Endometrial microvascular endothelial cells (primary cell): ENCODE measurements at regions not wholly inside any gene's neighbourhood (a gene's known extent, or its start where the extent isn't known, plus 50 kb on each side); places are given as distances from the start of the nearest gene placed in this dataset.
"Not testable (repeated sequence)": the region's sequence is repeated elsewhere in the genome, so short reads cannot be mapped to it uniquely, and the experiment has no call there.

Experiments used
- in situ Hi-C: cut with HindIII; loops from 2 replicates; pipeline ENCODE4 v1.10.0; 2017; ENCODE audit warnings: low sequenced_read_pairs, low pct_unique_long_range_greater_than_20kb; ENCODE audit errors: inconsistent ontology term

- in situ Hi-C loops, result no loop called here
Measured at GRCh38 chr11:15300341-15300740, 185.6 kb downstream of the INSC start.

GRCh38 chr11:15307619-15308024 lies 192.9 kb downstream of the INSC start:
- in situ Hi-C loops, result no loop called here

- in situ Hi-C loops, result no loop called here
Measured at GRCh38 chr11:15308840-15309239, 194.1 kb downstream of the INSC start.

DNA sequence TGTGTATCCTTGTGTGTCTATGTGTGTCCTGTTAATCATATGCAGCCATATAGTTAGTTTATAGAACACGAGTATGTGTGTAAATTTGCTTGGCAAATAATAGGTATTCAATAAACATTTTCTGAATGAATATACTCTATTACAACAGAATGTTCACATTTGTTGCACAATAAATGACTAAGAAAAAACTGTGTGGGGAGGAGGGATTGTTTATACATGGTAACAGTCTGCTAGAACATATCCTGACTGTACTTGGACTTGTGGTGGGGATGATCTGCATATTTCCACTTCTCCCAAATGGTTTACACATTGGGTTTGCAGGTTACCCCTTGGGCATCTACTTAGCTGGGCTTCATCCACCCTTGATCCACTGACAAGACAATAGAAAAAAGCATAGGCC lies 194.6 kb downstream of the INSC start:
- in situ Hi-C loops, result no loop called here

- in situ Hi-C loops, result no loop called here
Measured at GRCh38 chr11:15313862-15314261, 199.1 kb downstream of the INSC start.

GRCh38 chr11:15318814-15319213 lies 204.1 kb downstream of the INSC start:
- in situ Hi-C loops, result no loop called here

DNA sequence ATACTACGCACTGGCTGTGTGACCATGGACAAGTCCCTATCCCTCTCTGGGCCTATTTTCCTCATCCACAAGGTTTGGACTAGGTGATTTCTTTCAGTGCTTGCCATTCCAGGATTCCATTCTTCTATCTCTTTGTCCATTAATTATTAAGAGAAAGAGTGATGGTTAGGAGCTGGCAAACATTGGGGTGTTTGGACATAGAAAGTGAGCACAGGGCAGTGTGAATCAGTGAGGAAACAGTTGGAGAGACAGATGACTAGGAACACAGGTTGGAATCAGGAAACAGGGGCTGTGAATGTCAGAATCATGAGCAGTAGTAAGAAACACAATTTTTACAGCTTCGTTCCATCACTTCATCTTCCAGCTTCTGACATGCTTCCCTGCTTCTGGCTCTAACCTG lies 211.8 kb downstream of the INSC start:
- in situ Hi-C loops, result no loop called here

DNA sequence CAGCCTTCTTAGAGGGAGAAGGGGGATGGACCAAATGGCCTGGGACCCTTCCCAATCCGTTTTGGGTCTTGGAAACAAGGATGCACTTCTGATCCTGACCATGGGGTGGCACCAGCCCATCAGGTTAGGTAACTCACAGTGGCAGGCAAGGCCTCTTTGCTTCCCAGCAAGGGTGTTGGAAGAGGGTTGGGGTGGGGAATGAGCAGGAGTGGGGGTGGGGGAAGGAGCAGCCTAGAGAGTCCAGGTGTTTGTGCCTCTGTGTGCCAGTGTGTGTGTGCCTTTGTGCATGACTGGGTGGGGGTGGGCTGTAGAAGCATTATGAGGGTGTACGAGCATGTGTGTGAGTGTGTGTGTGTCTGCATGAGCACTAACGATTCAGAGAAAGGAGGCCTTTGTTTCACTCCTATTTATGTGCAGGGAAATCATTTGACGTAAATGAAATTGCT lies 213.1 kb downstream of the INSC start:
- in situ Hi-C loops, result no loop called here

- in situ Hi-C loops, result no loop called here
Measured at GRCh38 chr11:15333407-15333806, 218.7 kb downstream of the INSC start.

DNA sequence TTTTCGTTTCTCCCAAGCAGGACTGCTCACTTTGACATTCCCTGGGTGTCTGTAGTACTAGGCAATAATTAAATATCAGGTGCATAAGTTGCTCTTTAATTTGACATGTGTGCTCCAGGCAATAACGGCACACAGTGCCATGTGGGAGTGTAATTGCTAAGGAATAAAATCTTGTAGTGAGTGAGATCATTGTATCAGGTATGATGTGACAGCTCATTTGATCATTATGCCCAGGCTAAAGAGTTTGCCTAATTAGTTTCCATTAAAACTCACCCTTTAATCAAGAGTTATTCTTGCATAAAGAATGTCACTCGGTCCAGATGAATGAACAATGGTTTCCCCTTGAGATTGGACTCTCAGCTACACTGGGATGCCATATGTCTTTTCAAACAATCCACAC lies 220.0 kb downstream of the INSC start:
- in situ Hi-C loops, result no loop called here

GRCh38 chr11:15336021-15336420 lies 221.3 kb downstream of the INSC start:
- in situ Hi-C loops, result no loop called here

- in situ Hi-C loops, result no loop called here
Measured at GRCh38 chr11:15339302-15339701, 224.6 kb downstream of the INSC start.

GRCh38 chr11:15341587-15341986 lies 226.9 kb downstream of the INSC start:
- in situ Hi-C loops, result no loop called here

- in situ Hi-C loops, result no loop called here
Measured at GRCh38 chr11:15342163-15342562, 227.4 kb downstream of the INSC start.

- in situ Hi-C loops, result no loop called here
Measured at GRCh38 chr11:15346907-15347306, 232.2 kb downstream of the INSC start.

DNA sequence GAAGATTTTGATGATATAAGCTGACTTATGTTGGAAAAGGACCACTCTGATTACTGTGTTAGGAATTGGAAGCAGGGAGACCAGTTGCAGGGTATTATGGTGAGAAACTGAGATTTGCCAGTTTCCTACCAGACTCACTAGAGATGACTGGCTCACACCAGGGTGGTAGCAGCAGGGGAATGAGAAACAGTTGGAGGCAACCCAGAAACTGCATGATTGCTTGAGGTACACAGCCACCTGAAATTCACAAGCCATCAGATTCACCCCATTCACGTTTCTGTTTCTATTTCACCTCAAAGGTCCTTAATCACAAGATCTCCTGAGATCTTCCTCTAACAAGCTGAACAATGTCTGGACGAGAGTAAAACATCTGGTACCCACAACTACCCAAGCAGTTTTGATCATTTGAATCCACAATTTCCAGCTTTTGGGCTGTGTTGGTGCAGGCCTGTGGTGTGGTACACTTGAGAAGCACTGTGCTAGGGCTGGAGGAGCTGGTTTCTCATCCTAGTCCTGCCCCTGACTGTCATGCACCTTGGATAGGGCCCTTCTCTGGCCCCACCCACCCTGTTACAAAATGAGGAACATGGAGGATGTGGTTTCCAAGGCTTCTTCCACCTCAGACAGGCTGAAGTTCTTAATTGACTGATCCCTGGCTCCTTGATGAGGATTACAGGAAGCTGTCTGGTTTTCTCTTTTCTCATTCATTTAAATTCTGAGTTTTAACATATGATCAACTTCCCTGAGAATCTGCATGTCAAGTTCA lies 233.4 kb downstream of the INSC start:
- in situ Hi-C loops, result no loop called here

- in situ Hi-C loops, result no loop called here
Measured at GRCh38 chr11:15349413-15349812, 234.7 kb downstream of the INSC start.

DNA sequence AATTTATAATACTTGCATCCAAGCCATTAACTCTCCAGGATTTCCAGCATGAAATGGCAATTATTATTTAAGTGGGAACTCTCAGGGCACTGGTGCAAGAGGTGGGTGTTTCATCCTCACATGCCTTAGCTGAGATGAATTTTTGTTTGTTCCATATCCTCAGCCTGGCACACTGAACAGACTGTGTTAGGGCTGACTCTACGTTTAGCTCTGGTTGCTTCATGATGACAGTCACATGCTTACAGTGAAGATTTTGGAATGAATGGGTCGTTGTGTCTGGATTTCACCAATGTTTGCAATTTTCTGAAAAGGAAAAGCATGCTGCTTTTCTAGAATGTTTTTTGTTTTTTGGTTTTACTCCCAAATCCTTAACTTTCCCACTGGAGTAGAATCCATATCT lies 246.6 kb downstream of the INSC start:
- in situ Hi-C loops, result no loop called here

DNA sequence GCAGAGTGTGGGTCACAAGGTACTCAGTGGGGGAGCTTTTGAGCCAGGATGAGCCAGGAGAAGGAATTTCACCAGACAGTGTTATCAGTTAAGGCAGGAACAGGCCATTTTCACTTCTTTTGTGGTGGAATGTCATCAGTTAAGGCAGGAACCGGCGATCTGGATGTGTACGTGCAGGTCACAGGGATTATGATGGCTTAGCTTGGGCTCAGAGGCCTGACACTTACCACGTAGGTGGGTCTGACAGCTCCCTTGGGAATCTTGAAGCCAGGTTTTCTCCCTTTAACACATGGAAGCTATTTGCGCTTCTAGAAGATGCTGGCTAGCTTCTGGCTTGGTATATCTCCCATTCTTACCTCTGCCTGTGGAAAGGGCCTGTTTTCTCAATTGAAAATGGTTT lies 250.6 kb downstream of the INSC start:
- in situ Hi-C loops, result not testable (repeated sequence)

GRCh38 chr11:15367695-15368094 lies 253.0 kb downstream of the INSC start:
- in situ Hi-C loops, result no loop called here

GRCh38 chr11:15370495-15371147 lies 255.9 kb downstream of the INSC start:
- in situ Hi-C loops, result no loop called here
